Activated CD4-positive, alpha-beta T cell treated with anti-CD3 and anti-CD28 coated beads for 36 hours (primary cell): ENCODE measurements at regions not wholly inside any gene's neighbourhood (a gene's known extent, or its start where the extent isn't known, plus 50 kb on each side); places are given as distances from the start of the nearest gene placed in this dataset.

Experiments
- ATAC-seq: fragments of 200-7000 bp; cut with Tn5 transposase; one replicate; pipeline ENCODE4 v1.10.0; 2021; ENCODE audit warnings: mild to moderate bottlenecking, moderate library complexity
- CTCF ChIA-PET: fragments of 350-600 bp; sonication (Branson Sonifier 250); formaldehyde crosslinking; loops from one replicate; lab custom pipeline; 2021; ENCODE audit warnings: antibody characterized with exemption; lab: Charles Lee
- POLR2A ChIA-PET: fragments of 350-600 bp; sonication (Branson Sonifier 250); formaldehyde crosslinking; loops from one replicate; lab custom pipeline; 2021; ENCODE audit warnings: antibody characterized with exemption, inconsistent platforms; lab: Charles Lee
- DNase-seq: peaks from one replicate; pipeline ENCODE4 v3.0.0-alpha.2; 2020
- H3K27ac Mint-ChIP-seq: one replicate; pipeline ENCODE4 v1.8.0; 2021; ENCODE audit warnings: mixed read lengths
- H3K27me3 Mint-ChIP-seq: one replicate; pipeline ENCODE4 v1.8.0; 2021; ENCODE audit warnings: mixed read lengths
- H3K36me3 Mint-ChIP-seq: one replicate; pipeline ENCODE4 v1.8.0; 2021; ENCODE audit warnings: low read depth, mixed read lengths
- H3K4me1 Mint-ChIP-seq: one replicate; pipeline ENCODE4 v1.8.0; 2021; ENCODE audit warnings: mixed read lengths
- H3K4me3 Mint-ChIP-seq: one replicate; pipeline ENCODE4 v1.8.0; 2021; ENCODE audit warnings: mild to moderate bottlenecking, moderate library complexity, mixed read lengths
- H3K9me3 Mint-ChIP-seq: one replicate; pipeline ENCODE4 v1.8.0; 2021; ENCODE audit warnings: low read depth, mixed read lengths
- intact Hi-C, 2 experiments: fragments of 100-400 bp; cut with DNase I in 1 of 2; cut with micrococcal nuclease in 1 of 2; formaldehyde crosslinking; loops; one replicate each; pipeline versions ENCODE4 v1.14.2 to v1.15.1; 2022 to 2024; cut with DNase I, micrococcal nuclease

GRCh38 chr12:82029936-82030335 is 270.8 kb upstream of the PPFIA2 start:
- DNase-seq, result no peak

GRCh38 chr12:82028772-82029171 is 269.6 kb upstream of the PPFIA2 start:
- DNase-seq (no peak), ATAC-seq (no peak)
- intact Hi-C loops, result no loop called here
- Mint-ChIP-seq H3K27ac (no peak overlapping the region), H3K4me3 (no peak overlapping the region), H3K9me3 (peaks cover 1% of the 10 kb centered on the region), H3K4me1 (peaks cover 2% of the 10 kb centered on the region), H3K27me3 (peaks cover 2% of the 10 kb centered on the region), H3K36me3 (no peaks in the 10 kb centered on the region)
- ChIA-PET POLR2A (no interaction called here), CTCF (no interaction called here)

More at GRCh38 chr12:82029936-82030335, 270.8 kb upstream of the PPFIA2 start:
- H3K4me1 Mint-ChIP-seq, result peaks cover 2% of the 10 kb centered on the region
- ChIA-PET POLR2A (no interaction called here), CTCF (no interaction called here)
- H3K27me3 Mint-ChIP-seq, result peaks cover 2% of the 10 kb centered on the region
- peaks cover 4% of the 10 kb centered on the region for H3K9me3 Mint-ChIP-seq
- intact Hi-C loops, result no loop called here
- H3K27ac Mint-ChIP-seq, result no peak overlapping the region
- no peak overlapping the region for H3K4me3 Mint-ChIP-seq
- H3K36me3 Mint-ChIP-seq, result no peaks in the 10 kb centered on the region
- ATAC-seq, result no peak

GRCh38 chr12:82027612-82028011 is 268.5 kb upstream of the PPFIA2 start:
- H3K9me3 Mint-ChIP-seq, result no peaks in the 10 kb centered on the region
- H3K4me1 Mint-ChIP-seq, result peaks cover 2% of the 10 kb centered on the region
- H3K4me3 Mint-ChIP-seq, result no peak overlapping the region
- H3K27me3 Mint-ChIP-seq, result no peaks in the 10 kb centered on the region
- ChIA-PET POLR2A (no interaction called here), CTCF (no interaction called here)
- DNase-seq (no peak), ATAC-seq (no peak)
- H3K27ac Mint-ChIP-seq, result no peak overlapping the region
- no peaks in the 10 kb centered on the region for H3K36me3 Mint-ChIP-seq
- intact Hi-C loops, result no loop called here

- H3K36me3 Mint-ChIP-seq, result no peaks in the 10 kb centered on the region
- no peak for ATAC-seq
- H3K27me3 Mint-ChIP-seq, result no peaks in the 10 kb centered on the region
- intact Hi-C loops, result no loop called here
- no peak overlapping the region for H3K27ac Mint-ChIP-seq
- no peak for DNase-seq
- no peak overlapping the region for H3K4me3 Mint-ChIP-seq
- no peaks in the 10 kb centered on the region for H3K9me3 Mint-ChIP-seq
- ChIA-PET CTCF (no interaction called here), POLR2A (no interaction called here)
- peaks cover 2% of the 10 kb centered on the region for H3K4me1 Mint-ChIP-seq
Observed at GRCh38 chr12:82025462-82025861, 266.3 kb upstream of the PPFIA2 start.

- ATAC-seq (no peak), DNase-seq (peak; percentile 8)
- intact Hi-C loops, result loop anchor here (1.0 to 5.0 kb wide), 2 partner anchors 372 to 375 kb away; no protein-coding TSS in a partner anchor
- Mint-ChIP-seq H3K4me3 (no peak overlapping the region), H3K27me3 (no peaks in the 10 kb centered on the region), H3K27ac (no peak overlapping the region), H3K4me1 (no peaks in the 10 kb centered on the region), H3K36me3 (no peaks in the 10 kb centered on the region), H3K9me3 (peaks cover 5% of the 10 kb centered on the region)
- CTCF ChIA-PET, result no interaction called here
- POLR2A ChIA-PET, result no interaction called here
Observed at GRCh38 chr12:82019533-82019932, 260.4 kb upstream of the PPFIA2 start.

- no peaks in the 10 kb centered on the region for H3K4me1 Mint-ChIP-seq
- H3K27ac Mint-ChIP-seq, result no peak overlapping the region
- ATAC-seq (no peak), DNase-seq (no peak)
- no peaks in the 10 kb centered on the region for H3K36me3 Mint-ChIP-seq
- H3K9me3 Mint-ChIP-seq, result peaks cover 5% of the 10 kb centered on the region
- no peaks in the 10 kb centered on the region for H3K27me3 Mint-ChIP-seq
- intact Hi-C loops, result loop anchor here in 1 of 2 experiments (5.0 kb wide), 1 partner anchor 368 kb away; no protein-coding TSS in a partner anchor
- no peak overlapping the region for H3K4me3 Mint-ChIP-seq
- CTCF ChIA-PET, result no interaction called here
- POLR2A ChIA-PET, result no interaction called here
Observed at GRCh38 chr12:82015623-82016347, 256.6 kb upstream of the PPFIA2 start.

GRCh38 chr12:82012176-82012575 is 253.0 kb upstream of the PPFIA2 start:
- no peaks in the 10 kb centered on the region for H3K27me3 Mint-ChIP-seq
- ChIA-PET CTCF (no interaction called here), POLR2A (no interaction called here)
- DNase-seq, result no peak
- intact Hi-C loops, result no loop called here
- H3K9me3 Mint-ChIP-seq, result no peaks in the 10 kb centered on the region
- H3K4me3 Mint-ChIP-seq, result no peak overlapping the region
- H3K4me1 Mint-ChIP-seq, result no peaks in the 10 kb centered on the region
- no peaks in the 10 kb centered on the region for H3K36me3 Mint-ChIP-seq
- H3K27ac Mint-ChIP-seq, result no peak overlapping the region
- no peak for ATAC-seq

- ChIA-PET POLR2A (no interaction called here), CTCF (no interaction called here)
- Mint-ChIP-seq H3K9me3 (no peaks in the 10 kb centered on the region), H3K4me1 (no peaks in the 10 kb centered on the region), H3K4me3 (no peak overlapping the region), H3K27me3 (no peaks in the 10 kb centered on the region), H3K36me3 (no peaks in the 10 kb centered on the region), H3K27ac (no peak overlapping the region)
- no peak for ATAC-seq
- intact Hi-C loops, result no loop called here
- DNase-seq, result no peak
Observed at GRCh38 chr12:82009524-82009923, 250.4 kb upstream of the PPFIA2 start.

GRCh38 chr12:82008251-82008650 is 249.1 kb upstream of the PPFIA2 start:
- intact Hi-C loops, result no loop called here
- Mint-ChIP-seq H3K36me3 (no peaks in the 10 kb centered on the region), H3K27me3 (no peaks in the 10 kb centered on the region), H3K9me3 (no peaks in the 10 kb centered on the region), H3K4me3 (no peak overlapping the region), H3K4me1 (no peaks in the 10 kb centered on the region), H3K27ac (no peak overlapping the region)
- ChIA-PET POLR2A (no interaction called here), CTCF (no interaction called here)
- ATAC-seq (no peak), DNase-seq (no peak)

GRCh38 chr12:81998761-81999378 is 239.7 kb upstream of the PPFIA2 start:
- Mint-ChIP-seq H3K9me3 (peaks cover 3% of the 10 kb centered on the region), H3K27me3 (peaks cover 2% of the 10 kb centered on the region)
- intact Hi-C loops, result no loop called here

GRCh38 chr12:81992461-81992860 is 233.3 kb upstream of the PPFIA2 start:
- CTCF ChIA-PET, result interaction anchor here (0.7 to 1.1 kb wide), 4 partner anchors 10 to 348 kb away, joined by 3 to 4 read pairs (median 3); no protein-coding TSS in a partner anchor
- peaks cover 3% of the 10 kb centered on the region for H3K4me1 Mint-ChIP-seq
- no peak overlapping the region for H3K4me3 Mint-ChIP-seq
- H3K27me3 Mint-ChIP-seq, result no peaks in the 10 kb centered on the region
- intact Hi-C loops, result loop anchor here (1.0 kb wide), 1 partner anchor 348 kb away; no protein-coding TSS in a partner anchor
- POLR2A ChIA-PET, result no interaction called here
- ATAC-seq (peak; percentile 68), DNase-seq (peak; percentile 44)
- H3K27ac Mint-ChIP-seq, result no peak overlapping the region
- no peaks in the 10 kb centered on the region for H3K9me3 Mint-ChIP-seq
- H3K36me3 Mint-ChIP-seq, result no peaks in the 10 kb centered on the region

More at GRCh38 chr12:81998761-81999378, 239.7 kb upstream of the PPFIA2 start:
- no peak overlapping the region for H3K4me3 Mint-ChIP-seq
- ATAC-seq, result no peak
- peaks cover 1% of the 10 kb centered on the region for H3K36me3 Mint-ChIP-seq
- DNase-seq, result no peak
- ChIA-PET CTCF (interaction anchor here (0.6 kb wide), 1 partner anchor 272 kb away, joined by 3 read pairs; no protein-coding TSS in a partner anchor), POLR2A (no interaction called here)
- H3K4me1 Mint-ChIP-seq, result no peaks in the 10 kb centered on the region
- no peak overlapping the region for H3K27ac Mint-ChIP-seq

GRCh38 chr12:81991868-81992267 is 232.7 kb upstream of the PPFIA2 start:
- H3K36me3 Mint-ChIP-seq, result no peaks in the 10 kb centered on the region
- CTCF ChIA-PET, result interaction anchor here (0.6 to 1.1 kb wide), 5 partner anchors 10 to 366 kb away, joined by 3 to 4 read pairs (median 3); partner anchors contain the start of genes CCDC59 and METTL25

More at GRCh38 chr12:81991868-81992267, 232.7 kb upstream of the PPFIA2 start:
- H3K9me3 Mint-ChIP-seq, result no peaks in the 10 kb centered on the region
- H3K27me3 Mint-ChIP-seq, result no peaks in the 10 kb centered on the region
- intact Hi-C loops, result loop anchor here (1.0 kb wide), 1 partner anchor 348 kb away; no protein-coding TSS in a partner anchor
- POLR2A ChIA-PET, result no interaction called here
- peaks cover 3% of the 10 kb centered on the region for H3K4me1 Mint-ChIP-seq
- no peak for ATAC-seq
- H3K27ac Mint-ChIP-seq, result no peak overlapping the region
- no peak for DNase-seq
- no peak overlapping the region for H3K4me3 Mint-ChIP-seq
